SKM-1 (cell line): ENCODE measurements at regions not wholly inside any gene's neighbourhood (a gene's known extent, or its start where the extent isn't known, plus 50 kb on each side); places are given as distances from the start of the nearest gene placed in this dataset.
"Not testable (repeated sequence)": the region's sequence is repeated elsewhere in the genome, so short reads cannot be mapped to it uniquely, and the experiment has no call there.

Source experiments
- DNase-seq: peaks from one replicate; lab custom pipeline; 2025; ENCODE audit not compliant: unreplicated experiment; lab: John Stamatoyannopoulos, UW

GRCh38 chr14:105620865-105621471 is 94.6 kb downstream of the TMEM121 start:
- DNase-seq, result not testable (repeated sequence)

- not testable (repeated sequence) for DNase-seq
Observed at GRCh38 chr14:105621479-105622328, 95.3 kb downstream of the TMEM121 start.

- no peak for DNase-seq
Observed at GRCh38 chr14:105622329-105622955, 96.1 kb downstream of the TMEM121 start.

DNA sequence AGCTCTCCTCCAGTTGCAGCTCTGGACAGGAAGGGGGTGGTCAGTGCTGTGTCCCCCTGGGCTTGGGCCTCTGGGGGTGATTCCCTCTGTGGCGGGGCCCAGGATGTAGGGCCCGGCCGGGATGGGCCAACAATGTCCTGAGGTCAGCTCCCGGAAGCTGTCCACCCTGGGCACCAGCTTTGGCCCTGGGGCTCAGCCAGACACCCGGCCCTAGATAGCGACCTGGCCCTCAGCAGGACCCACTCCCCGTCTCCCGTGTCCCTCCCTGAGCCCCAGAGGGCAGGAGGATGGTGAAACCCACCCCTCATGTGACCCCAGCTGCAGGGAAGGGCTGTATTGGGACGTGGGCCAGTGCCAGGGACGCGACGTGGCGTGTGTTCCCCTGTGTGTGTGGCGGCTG is 96.8 kb downstream of the TMEM121 start:
- DNase-seq, result not testable (repeated sequence)

GRCh38 chr14:105624346-105624745 is 98.0 kb downstream of the TMEM121 start:
- DNase-seq, result not testable (repeated sequence)

GRCh38 chr14:105624749-105625434 is 98.5 kb downstream of the TMEM121 start:
- DNase-seq, result not testable (repeated sequence)

- DNase-seq, result not testable (repeated sequence)
Observed at GRCh38 chr14:105625448-105625847, 99.1 kb downstream of the TMEM121 start.

- DNase-seq, result not testable (repeated sequence)
Observed at GRCh38 chr14:105626111-105626510, 99.7 kb downstream of the TMEM121 start.

GRCh38 chr14:105626651-105627050 is 100.3 kb downstream of the TMEM121 start:
- not testable (repeated sequence) for DNase-seq

- DNase-seq, result not testable (repeated sequence)
Observed at GRCh38 chr14:105627287-105627686, 100.9 kb downstream of the TMEM121 start.

DNA sequence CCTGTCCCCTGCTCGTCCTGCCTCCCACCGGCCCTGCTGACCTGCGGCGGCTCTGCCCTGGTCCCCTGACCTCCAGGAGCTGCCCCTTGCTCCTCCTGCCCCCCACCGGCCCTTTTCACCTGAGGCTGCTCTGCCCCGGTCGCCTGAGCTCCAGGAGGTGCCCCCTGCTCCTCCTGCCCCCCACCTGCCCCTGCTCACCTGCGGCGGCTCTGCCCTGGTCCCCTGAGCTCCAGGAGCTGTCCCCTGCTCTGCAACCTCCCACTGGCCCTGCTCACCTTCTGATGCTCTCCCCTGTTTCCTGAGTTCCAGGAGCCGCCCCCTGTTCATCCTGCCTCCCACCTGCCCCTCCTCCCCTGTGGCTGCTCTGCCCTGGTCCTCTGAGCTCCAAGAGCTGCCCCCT is 101.3 kb downstream of the TMEM121 start:
- no peak for DNase-seq

GRCh38 chr14:105628126-105628525 is 101.7 kb downstream of the TMEM121 start:
- DNase-seq, result not testable (repeated sequence)

GRCh38 chr14:105628531-105629067 is 102.2 kb downstream of the TMEM121 start:
- DNase-seq, result not testable (repeated sequence)

GRCh38 chr14:105629091-105629885 is 102.9 kb downstream of the TMEM121 start:
- DNase-seq, result not testable (repeated sequence)

DNA sequence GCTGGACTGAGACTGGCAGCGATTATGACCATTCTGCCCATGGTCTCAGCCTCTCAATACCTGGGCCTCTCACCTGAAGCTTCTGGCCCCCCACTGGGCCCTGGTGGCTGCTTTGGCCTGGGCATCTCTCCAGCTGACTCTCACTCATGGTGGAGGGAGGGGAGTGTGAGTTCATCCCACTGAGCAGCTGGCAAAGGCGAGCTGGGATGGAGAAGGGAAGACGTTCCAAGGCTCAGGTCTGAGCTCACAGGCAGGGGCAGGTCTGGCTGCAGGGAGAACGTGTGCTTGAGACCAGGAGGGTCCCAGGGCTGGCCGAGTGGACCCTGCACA is 103.5 kb downstream of the TMEM121 start:
- no peak for DNase-seq

GRCh38 chr14:105630293-105630934 is 104.0 kb downstream of the TMEM121 start:
- not testable (repeated sequence) for DNase-seq

DNA sequence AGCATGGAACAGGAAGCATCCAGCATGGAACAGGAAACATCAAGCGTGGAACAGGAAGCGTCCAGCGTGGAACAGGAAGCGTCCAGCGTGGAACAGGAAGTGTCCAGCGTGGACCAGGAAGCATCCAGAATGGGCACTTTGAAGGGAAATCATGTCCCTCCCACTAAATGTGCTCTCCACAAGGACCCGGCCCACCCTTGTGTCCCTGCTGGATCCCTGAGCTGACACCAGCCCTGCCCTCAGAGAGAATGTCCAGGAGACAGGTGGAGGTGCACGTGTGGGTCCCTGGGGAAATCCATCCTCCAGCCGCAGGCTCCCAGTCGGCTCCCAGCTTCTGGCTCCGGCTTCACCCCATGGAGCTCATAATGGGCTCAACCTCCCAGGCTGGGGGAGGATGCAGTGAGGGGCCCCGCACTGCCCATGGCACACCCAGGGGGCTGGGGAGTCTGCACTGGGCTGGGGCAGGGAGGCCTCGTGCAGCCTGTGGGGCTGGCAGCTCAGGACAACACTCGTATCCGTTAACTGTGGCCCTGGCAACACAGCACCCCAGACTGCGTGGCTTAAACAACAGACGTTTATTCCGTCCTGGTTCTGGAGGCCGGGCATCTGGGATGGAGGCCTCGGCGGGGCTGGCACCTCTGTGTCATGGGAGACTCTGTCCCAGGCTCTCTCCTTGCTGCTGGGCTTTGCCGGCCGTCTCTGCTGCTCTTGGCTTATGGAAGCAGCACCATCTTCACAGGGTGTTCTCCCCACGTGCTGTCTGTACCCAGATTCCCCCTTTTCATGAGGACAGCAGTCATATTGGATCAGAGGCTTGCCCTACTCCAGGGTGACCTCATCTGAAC is 104.8 kb downstream of the TMEM121 start:
- not testable (repeated sequence) for DNase-seq

DNA sequence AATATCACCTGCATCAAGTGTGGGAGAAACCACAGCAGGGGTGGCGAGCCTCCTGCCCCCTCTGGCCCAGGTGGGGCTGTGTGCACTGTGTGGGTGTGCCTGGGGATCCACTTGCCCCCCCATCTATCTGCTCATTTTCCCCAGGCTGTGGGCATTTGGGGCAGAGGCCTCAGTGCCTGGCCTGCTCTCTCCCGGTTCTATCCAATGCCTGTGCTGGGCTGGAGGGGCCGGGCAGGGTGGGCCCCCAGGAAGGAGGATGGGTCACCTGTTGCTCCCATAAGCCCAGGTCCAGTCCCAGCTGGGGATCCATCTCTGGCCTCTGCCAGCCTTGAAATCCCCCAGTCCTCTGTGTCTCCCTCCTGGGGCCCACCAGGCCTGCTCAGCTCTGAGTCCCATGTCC is 105.6 kb downstream of the TMEM121 start:
- DNase-seq, result no peak

- not testable (repeated sequence) for DNase-seq
Observed at GRCh38 chr14:105633596-105633995, 107.2 kb downstream of the TMEM121 start.
